ENCODE measurements at regions not wholly inside any gene's neighbourhood (a gene's known extent, or its start where the extent isn't known, plus 50 kb on each side); places are given as distances from the start of the nearest gene placed in this dataset.

DNA sequence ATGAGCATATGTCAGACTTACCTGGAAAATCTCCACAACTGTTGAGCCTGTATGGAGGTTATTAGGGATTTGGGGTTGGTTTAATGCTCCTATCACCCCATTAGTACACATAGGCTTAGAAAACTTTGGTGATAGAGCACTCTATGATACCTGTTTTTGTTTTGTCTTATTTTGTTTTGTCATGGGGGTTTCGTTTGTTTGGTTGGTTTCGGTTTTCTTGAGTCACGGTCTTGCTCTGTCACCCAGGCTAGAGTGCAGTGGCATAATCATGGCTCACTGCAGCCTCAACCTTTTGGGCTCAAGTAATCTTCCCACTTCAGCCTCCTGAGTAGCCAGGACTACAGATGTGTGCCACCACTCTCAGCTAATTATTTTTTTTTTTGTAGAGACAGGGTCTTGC is 70.0 kb downstream of the MZT1 start:
- Histone ChIP-seq H3K4me3 (ENCODE audit: low read depth, low read length) (no peak overlapping the region), H3K27me3 (ENCODE audit: control insufficient read depth, insufficient read depth, low read length) (no peaks in the 10 kb centered on the region), H3K4me1 (ENCODE audit: control insufficient read depth, insufficient read depth, low read length) (no peaks in the 10 kb centered on the region), H3K9me3 (ENCODE audit: control insufficient read depth, insufficient read depth, low read length) (no peaks in the 10 kb centered on the region), H3K36me3 (ENCODE audit: control insufficient read depth, insufficient read depth, low read length) (no peaks in the 10 kb centered on the region), H3K9ac (ENCODE audit: low read depth, low read length) (no peak overlapping the region)

DNA sequence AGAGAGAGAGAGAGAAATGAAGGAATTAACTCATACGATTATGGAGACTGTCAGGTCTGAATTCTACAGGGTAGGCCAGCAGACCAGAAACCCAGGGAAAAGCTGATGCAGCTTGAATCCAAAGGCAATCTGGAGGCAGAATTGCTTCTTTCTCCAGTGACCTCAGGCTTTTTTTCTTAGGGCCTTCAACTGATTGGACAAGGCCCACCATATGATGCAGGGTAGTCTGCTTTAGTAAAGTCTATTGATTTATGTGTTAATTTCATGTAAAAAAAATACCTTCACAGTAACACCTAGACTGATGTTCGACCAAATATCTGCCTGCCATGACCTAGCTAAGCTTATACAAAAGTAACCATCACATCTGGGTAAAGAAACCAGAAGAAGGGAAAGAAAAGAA is 71.1 kb downstream of the MZT1 start:
- no peak overlapping the region for H3K9ac ChIP-seq (ENCODE audit: low read depth, low read length)
- no peaks in the 10 kb centered on the region for H3K27me3 ChIP-seq (ENCODE audit: control insufficient read depth, insufficient read depth, low read length)
- H3K9me3 ChIP-seq (ENCODE audit: control insufficient read depth, insufficient read depth, low read length): no peaks in the 10 kb centered on the region
- no peak overlapping the region for H3K4me3 ChIP-seq (ENCODE audit: low read depth, low read length)
- no peaks in the 10 kb centered on the region for H3K4me1 ChIP-seq (ENCODE audit: control insufficient read depth, insufficient read depth, low read length)
- no peaks in the 10 kb centered on the region for H3K36me3 ChIP-seq (ENCODE audit: control insufficient read depth, insufficient read depth, low read length)

DNA sequence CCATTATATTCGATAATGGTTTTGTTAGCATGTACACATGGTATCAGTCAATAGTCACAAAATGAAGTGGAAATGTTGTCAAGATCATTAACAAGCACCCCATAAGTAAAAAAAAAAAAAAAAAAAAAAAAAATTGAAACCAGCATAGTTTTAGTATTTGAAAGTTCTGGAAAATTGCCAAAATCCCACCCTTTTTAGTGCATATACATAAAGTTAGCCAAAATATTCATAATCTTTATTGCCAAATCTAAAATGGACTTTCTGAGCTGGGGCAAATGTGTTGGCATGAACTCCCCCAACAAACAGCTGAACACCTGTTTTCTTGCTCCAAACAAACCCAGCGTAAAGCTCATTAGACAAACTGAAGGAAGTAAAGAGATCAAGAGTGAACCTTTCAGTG is 73.9 kb downstream of the MZT1 start:
- H3K27me3 ChIP-seq (ENCODE audit: control insufficient read depth, insufficient read depth, low read length): no peaks in the 10 kb centered on the region
- H3K4me3 ChIP-seq (ENCODE audit: low read depth, low read length): no peak overlapping the region
- H3K36me3 ChIP-seq (ENCODE audit: control insufficient read depth, insufficient read depth, low read length): no peaks in the 10 kb centered on the region
- H3K4me1 ChIP-seq (ENCODE audit: control insufficient read depth, insufficient read depth, low read length): no peaks in the 10 kb centered on the region
- H3K9me3 ChIP-seq (ENCODE audit: control insufficient read depth, insufficient read depth, low read length): no peaks in the 10 kb centered on the region
- H3K9ac ChIP-seq (ENCODE audit: low read depth, low read length): no peak overlapping the region

- Histone ChIP-seq H3K36me3 (ENCODE audit: control insufficient read depth, insufficient read depth, low read length) (no peaks in the 10 kb centered on the region), H3K27me3 (ENCODE audit: control insufficient read depth, insufficient read depth, low read length) (no peaks in the 10 kb centered on the region), H3K9ac (ENCODE audit: low read depth, low read length) (no peak overlapping the region), H3K4me3 (ENCODE audit: low read depth, low read length) (no peak overlapping the region), H3K4me1 (ENCODE audit: control insufficient read depth, insufficient read depth, low read length) (no peaks in the 10 kb centered on the region), H3K9me3 (ENCODE audit: control insufficient read depth, insufficient read depth, low read length) (no peaks in the 10 kb centered on the region)
These were observed 74.7 kb downstream of the MZT1 start for GRCh38 chr13:72652681-72653080.

DNA sequence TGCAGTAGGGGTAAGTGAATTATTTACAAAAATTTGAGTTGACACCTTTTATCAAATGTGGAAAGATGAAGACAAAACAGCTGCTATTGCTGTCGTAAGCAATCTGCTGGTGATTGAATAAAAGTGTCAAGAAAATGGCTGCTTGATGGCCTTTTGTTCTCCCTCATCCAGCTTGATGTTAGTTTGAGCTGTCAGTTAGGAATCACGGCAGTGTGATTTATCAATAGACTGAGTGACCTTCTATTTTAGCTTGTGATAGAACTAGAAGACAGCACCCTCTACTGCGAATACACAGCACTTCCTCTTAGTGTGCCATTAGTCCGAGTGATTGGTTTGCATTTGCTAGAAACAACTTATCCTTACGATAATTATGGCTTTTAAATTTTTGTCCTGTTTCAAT is 76.3 kb downstream of the MZT1 start:
- Histone ChIP-seq H3K9ac (ENCODE audit: low read depth, low read length) (no peak overlapping the region), H3K27me3 (ENCODE audit: control insufficient read depth, insufficient read depth, low read length) (no peaks in the 10 kb centered on the region), H3K36me3 (ENCODE audit: control insufficient read depth, insufficient read depth, low read length) (no peaks in the 10 kb centered on the region), H3K4me1 (ENCODE audit: control insufficient read depth, insufficient read depth, low read length) (no peaks in the 10 kb centered on the region), H3K4me3 (ENCODE audit: low read depth, low read length) (no peak overlapping the region), H3K9me3 (ENCODE audit: control insufficient read depth, insufficient read depth, low read length) (no peaks in the 10 kb centered on the region)

DNA sequence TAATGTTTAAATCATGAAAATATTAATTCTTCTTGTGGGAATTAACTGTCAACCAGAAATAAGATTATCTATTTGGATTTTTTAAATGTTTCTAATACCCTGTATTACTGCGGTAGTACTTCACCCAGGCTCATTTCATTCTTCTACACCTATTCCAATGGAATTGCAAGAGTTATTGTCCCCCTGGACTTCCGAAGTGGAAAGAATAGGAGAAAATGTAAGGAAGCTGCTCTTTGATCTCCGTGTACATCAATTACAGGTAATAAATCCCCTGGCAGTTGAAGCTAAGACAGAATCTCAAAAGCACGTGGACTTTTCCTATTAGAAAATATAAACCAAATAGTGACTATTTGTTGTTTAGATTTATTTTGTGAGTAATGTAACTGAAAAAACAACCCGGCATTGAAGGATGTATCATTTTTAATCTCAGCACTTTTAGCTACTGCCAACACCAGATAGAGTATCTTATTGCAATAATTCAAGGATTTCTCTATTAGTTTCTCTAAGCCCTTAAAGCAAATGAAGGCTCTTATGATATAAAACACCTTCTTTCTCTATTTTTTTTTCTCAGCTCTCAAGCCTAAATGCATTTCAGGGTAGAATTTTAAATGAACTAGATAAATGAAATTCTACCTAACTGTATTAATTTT is 77.3 kb downstream of the MZT1 start:
- no peak overlapping the region for H3K9ac ChIP-seq (ENCODE audit: low read depth, low read length)
- H3K4me1 ChIP-seq (ENCODE audit: control insufficient read depth, insufficient read depth, low read length): no peaks in the 10 kb centered on the region
- H3K9me3 ChIP-seq (ENCODE audit: control insufficient read depth, insufficient read depth, low read length): no peaks in the 10 kb centered on the region
- H3K4me3 ChIP-seq (ENCODE audit: low read depth, low read length): no peak overlapping the region
- H3K36me3 ChIP-seq (ENCODE audit: control insufficient read depth, insufficient read depth, low read length): no peaks in the 10 kb centered on the region
- H3K27me3 ChIP-seq (ENCODE audit: control insufficient read depth, insufficient read depth, low read length): no peaks in the 10 kb centered on the region

DNA sequence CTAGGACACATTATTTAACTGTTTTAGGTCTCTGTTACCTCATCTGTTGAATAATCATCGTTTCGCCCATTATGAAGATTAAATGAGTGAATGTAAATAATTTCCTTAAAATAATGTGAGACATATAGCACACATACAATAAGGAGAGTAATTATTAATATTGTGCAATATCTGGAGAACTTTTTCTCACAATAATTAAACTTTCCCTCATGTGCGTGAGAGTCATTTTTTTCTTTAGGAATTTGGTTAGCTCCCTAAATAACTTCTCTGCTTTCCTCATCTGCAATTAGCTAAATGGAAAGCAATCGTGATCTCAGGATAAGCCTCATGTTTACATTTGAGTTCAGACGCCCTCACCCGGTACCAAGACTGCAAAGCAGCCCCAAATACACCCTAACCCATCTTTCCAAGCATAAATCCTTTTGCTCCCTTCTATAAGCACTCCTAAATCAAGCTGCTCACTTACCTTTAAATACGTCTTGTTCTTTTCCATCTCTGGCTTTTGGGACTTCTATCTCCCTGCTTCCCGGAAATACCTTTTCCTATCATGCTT is 78.8 kb downstream of the MZT1 start:
- Histone ChIP-seq H3K4me3 (ENCODE audit: low read depth, low read length) (no peak overlapping the region), H3K9ac (ENCODE audit: low read depth, low read length) (no peak overlapping the region), H3K9me3 (ENCODE audit: control insufficient read depth, insufficient read depth, low read length) (no peaks in the 10 kb centered on the region), H3K27me3 (ENCODE audit: control insufficient read depth, insufficient read depth, low read length) (no peaks in the 10 kb centered on the region), H3K36me3 (ENCODE audit: control insufficient read depth, insufficient read depth, low read length) (no peaks in the 10 kb centered on the region), H3K4me1 (ENCODE audit: control insufficient read depth, insufficient read depth, low read length) (no peaks in the 10 kb centered on the region)

- H3K36me3 ChIP-seq (ENCODE audit: control insufficient read depth, insufficient read depth, low read length): no peaks in the 10 kb centered on the region
- H3K27me3 ChIP-seq (ENCODE audit: control insufficient read depth, insufficient read depth, low read length): no peaks in the 10 kb centered on the region
- H3K9me3 ChIP-seq (ENCODE audit: control insufficient read depth, insufficient read depth, low read length): no peaks in the 10 kb centered on the region
- H3K9ac ChIP-seq (ENCODE audit: low read depth, low read length): no peak overlapping the region
- H3K4me3 ChIP-seq (ENCODE audit: low read depth, low read length): no peak overlapping the region
- no peaks in the 10 kb centered on the region for H3K4me1 ChIP-seq (ENCODE audit: control insufficient read depth, insufficient read depth, low read length)
These were observed 80.0 kb downstream of the MZT1 start for GRCh38 chr13:72647422-72647821.

DNA sequence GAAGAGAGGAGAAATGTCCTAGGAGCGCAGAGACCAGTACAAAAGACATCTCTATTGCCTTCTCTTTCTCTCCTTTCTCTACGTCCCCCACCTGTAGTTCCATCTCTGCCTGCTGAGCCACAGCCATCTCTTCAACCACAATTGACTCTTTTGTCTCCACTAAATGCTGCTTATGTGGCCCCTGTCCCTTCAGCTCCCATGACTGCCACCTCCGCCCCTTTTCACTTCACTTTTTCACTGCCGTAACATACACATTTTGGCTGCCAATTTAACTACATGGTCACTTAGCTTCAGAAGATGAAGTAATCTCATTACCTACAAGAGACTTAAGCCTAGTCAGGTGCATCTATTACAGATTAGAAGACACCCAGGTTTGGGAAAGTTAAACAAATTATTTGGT is 81.9 kb downstream of the MZT1 start:
- Histone ChIP-seq H3K36me3 (ENCODE audit: control insufficient read depth, insufficient read depth, low read length) (no peaks in the 10 kb centered on the region), H3K9ac (ENCODE audit: low read depth, low read length) (no peak overlapping the region), H3K4me3 (ENCODE audit: low read depth, low read length) (no peak overlapping the region), H3K4me1 (ENCODE audit: control insufficient read depth, insufficient read depth, low read length) (no peaks in the 10 kb centered on the region), H3K27me3 (ENCODE audit: control insufficient read depth, insufficient read depth, low read length) (no peaks in the 10 kb centered on the region), H3K9me3 (ENCODE audit: control insufficient read depth, insufficient read depth, low read length) (no peaks in the 10 kb centered on the region)

DNA sequence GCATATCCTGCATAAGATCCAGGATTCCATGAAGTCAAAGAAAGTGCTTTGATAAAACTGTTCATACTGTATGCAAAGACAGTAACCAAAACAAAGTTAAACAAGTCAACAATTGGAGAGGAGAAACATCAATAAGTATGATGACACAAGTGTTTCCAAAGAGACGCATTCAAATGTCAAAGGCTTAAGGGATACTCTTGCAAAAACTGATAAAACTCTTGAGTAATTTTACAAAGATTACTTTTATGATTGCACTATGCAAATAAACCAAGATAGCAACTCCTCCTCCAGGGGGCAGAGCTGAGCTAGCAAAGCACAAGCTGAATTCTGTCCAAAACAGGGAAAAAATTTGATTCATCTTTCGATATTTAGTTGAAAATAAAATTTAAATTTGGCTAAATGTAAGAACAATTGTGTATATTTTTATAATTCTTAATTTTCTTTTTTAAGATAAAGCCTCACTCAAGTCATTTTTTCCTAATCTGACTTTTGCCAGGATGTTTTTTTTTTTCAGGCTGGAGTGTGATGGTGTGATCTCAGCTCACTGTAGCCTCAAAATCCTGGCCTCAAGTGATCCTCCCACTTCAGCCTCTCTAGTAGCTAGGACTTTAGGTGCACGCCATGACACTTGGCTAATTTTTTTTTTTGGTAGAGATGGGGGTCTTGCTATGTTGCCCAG is 84.0 kb downstream of the MZT1 start:
- H3K4me1 ChIP-seq (ENCODE audit: control insufficient read depth, insufficient read depth, low read length): peaks cover 5% of the 10 kb centered on the region

GRCh38 chr13:72639377-72639776 is 88.1 kb downstream of the MZT1 start:
- no peak overlapping the region for H3K4me3 ChIP-seq (ENCODE audit: low read depth, low read length)
- no peaks in the 10 kb centered on the region for H3K9me3 ChIP-seq (ENCODE audit: control insufficient read depth, insufficient read depth, low read length)
- H3K27me3 ChIP-seq (ENCODE audit: control insufficient read depth, insufficient read depth, low read length): no peaks in the 10 kb centered on the region
- H3K36me3 ChIP-seq (ENCODE audit: control insufficient read depth, insufficient read depth, low read length): no peaks in the 10 kb centered on the region
- peaks cover 21% of the 10 kb centered on the region for H3K4me1 ChIP-seq (ENCODE audit: control insufficient read depth, insufficient read depth, low read length)
- no peak overlapping the region for H3K9ac ChIP-seq (ENCODE audit: low read depth, low read length)

More for the DNA sequence above, 84.0 kb downstream of the MZT1 start:
- Histone ChIP-seq H3K4me3 (ENCODE audit: low read depth, low read length) (no peak overlapping the region), H3K9me3 (ENCODE audit: control insufficient read depth, insufficient read depth, low read length) (no peaks in the 10 kb centered on the region), H3K9ac (ENCODE audit: low read depth, low read length) (no peak overlapping the region), H3K36me3 (ENCODE audit: control insufficient read depth, insufficient read depth, low read length) (no peaks in the 10 kb centered on the region), H3K27me3 (ENCODE audit: control insufficient read depth, insufficient read depth, low read length) (no peaks in the 10 kb centered on the region)

All from iPS-15b (cell line).